ENCODE measurements at regions not wholly inside any gene's neighbourhood (a gene's known extent, or its start where the extent isn't known, plus 50 kb on each side); places are given as distances from the start of the nearest gene placed in this dataset.
"Not testable (repeated sequence)": the region's sequence is repeated elsewhere in the genome, so short reads cannot be mapped to it uniquely, and the experiment has no call there.

GRCh38 chr4:149202117-149202516 is 613.5 kb downstream of the IQCM start:
- no peak for FAIRE-seq

DNA sequence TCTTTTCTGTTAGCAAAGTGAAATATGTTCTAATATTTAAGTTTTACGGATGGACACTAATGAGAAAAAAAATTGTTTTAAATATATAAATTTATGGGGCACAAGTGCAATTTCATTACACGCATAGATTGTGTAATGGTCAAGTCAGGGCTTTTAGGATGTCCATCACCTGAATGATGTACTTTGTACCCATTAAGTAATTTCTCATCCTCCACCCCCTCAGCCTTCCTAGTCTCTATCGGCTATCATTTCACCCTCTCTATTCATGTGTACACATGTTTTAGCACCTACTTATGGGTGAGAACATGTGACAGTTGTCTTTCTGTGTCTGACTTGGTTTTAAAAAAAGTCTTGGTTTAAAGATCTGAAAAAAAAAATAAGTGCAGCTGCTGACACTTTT is 616.0 kb downstream of the IQCM start:
- FAIRE-seq = no peak

DNA sequence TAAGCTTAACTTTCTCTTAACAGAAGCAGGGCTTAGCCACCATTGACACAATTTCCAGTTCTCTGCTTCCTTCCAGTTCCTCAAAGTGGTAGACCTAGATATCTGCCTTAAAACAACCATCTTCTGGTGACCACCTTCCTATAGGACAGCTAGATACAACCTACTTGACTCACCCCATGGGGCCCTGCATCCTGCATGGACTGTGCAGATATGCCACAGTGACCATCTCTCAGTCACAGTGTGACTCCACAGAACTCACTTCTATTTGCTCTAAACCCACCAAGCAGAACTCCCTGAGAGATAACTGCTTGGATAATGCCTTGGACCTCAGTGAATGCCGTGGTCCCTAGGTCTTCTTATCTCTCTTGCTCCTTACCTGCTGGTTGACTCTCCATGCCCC is 621.6 kb downstream of the IQCM start:
- no peak for FAIRE-seq

DNA sequence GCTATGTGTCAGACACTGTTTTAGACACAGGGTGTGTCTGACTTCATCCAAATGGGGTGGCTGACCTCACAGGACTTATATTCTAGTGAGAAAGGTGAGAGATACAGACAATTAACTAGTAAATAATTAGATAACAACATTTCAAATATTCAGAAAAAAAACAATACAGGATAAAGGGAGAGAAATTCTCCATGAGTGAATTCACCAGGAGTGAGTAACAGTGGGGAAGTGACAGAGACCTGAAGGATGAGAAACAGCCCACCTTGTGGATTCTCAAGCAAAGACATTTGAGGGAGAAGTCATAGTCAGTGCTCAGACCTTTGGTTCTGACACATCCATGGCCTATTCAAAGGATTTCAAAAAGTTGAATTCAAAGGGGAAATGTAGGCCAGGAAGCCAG is 627.9 kb downstream of the IQCM start:
- no peak for FAIRE-seq

GRCh38 chr4:149183638-149184037 is 632.0 kb downstream of the IQCM start:
- no peak for FAIRE-seq

DNA sequence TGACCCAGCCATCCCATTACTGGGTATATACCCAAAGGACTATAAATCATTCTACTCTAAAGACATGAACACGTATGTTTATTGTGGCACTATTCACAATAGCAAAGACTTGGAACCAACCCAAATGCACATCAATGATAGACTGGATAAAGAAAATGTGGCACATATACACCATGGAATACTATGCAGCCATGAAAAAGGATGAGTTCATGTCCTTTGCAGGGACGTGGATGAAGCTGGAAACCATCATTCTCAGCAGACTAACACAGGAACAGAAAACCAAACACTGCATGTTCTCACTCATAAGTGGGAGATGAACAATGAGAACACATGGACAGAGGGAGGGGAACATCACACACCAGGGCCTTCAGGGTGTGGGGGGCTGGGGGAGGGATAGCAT is 634.2 kb downstream of the IQCM start:
- FAIRE-seq = not testable (repeated sequence)

DNA sequence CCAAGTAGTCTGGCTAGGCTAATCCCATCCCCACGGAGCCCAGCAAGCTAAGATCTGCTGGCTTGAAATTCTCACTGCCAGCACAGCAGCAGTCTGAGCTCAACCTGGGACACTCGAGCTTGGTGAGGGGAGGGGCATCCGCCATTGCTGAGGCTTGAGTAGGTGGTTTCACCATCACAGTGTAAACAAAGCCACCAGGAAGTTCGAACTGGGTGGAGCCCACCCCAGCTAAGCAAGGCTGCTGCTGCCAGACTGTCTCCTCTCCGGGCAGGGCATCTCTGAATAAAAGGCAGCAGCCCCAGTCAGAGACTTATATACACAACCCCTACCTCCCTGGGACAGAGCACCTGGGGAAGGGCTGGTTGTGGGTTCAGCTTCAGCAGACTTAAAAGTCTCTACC is 639.6 kb downstream of the IQCM start:
- FAIRE-seq = no peak

DNA sequence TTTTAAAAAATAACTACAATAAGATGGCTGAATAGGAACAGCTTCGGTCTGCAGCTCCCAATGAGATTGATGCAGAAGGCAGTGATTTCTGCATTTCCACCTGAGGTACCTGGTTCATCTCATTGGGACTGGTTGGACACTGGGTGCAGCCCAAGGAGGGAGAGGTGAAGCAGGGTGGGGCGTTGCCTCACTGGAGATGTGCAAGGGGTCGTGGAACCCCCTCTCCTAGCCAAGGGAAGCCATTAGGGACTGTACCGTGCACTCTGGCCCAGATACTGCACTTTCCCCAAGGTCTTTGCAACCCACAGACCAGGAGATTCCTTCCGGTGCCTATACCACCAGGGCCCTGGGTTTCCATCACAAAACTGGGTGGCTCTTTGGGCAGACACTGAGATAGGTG is 640.1 kb downstream of the IQCM start:
- FAIRE-seq = no peak

GRCh38 chr4:149173241-149174013 is 642.2 kb downstream of the IQCM start:
- FAIRE-seq = no peak

DNA sequence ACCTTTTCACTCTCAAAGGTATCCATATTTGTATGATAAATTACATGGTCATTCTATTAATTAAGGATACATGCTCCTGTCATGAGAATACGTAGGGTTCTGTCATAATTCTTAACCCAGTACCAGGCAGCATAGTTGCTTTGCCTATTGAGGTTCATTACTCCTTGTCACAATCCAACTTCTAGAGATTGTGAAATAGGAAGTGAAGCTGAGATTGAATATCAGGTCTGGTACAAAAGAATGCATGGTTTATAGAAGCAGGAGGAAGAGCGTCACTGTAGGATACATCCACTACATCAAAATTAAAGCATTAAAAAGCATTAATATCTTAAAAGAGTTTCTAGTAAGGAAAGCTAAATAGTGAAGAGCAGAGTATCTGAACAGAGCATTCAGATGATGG is 647.0 kb downstream of the IQCM start:
- no peak for FAIRE-seq

DNA sequence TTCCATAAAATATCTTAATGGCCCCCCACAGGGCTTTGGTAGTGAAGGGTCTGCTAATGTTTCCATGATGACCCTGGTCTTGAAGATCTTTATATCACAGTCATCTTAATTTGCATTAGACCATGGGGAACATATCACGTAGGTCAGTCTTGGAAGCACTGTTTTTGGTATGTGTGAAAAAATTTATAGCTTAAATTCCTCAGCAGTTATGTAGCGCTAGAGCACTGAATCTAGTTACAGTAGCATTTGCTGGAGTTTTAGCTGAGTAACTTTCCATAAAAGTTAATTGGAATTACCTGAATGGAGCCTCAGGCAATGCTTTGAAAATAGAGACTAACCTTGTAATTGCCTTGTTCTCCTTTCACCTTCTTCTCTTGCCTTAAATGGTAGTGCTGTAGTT is 648.8 kb downstream of the IQCM start:
- FAIRE-seq = no peak

DNA sequence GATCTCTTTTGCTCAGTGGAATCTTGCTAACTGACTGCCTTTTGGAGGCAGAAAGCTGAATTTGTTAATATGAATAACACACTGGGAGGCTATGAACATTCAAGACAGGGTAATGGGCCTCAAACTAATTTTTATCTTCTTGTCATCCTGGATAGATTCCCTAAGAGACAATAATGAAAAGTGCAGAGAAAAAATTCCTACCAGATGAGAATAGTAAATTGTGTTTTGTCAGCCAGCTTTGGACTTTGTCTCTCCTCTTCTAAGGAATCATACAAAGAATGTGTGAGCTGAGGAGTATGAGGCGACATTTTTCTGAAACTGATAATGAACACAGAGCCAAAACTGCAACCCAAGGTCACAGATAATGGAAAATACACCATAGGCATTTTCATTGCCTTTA is 649.3 kb downstream of the IQCM start:
- FAIRE-seq = no peak

DNA sequence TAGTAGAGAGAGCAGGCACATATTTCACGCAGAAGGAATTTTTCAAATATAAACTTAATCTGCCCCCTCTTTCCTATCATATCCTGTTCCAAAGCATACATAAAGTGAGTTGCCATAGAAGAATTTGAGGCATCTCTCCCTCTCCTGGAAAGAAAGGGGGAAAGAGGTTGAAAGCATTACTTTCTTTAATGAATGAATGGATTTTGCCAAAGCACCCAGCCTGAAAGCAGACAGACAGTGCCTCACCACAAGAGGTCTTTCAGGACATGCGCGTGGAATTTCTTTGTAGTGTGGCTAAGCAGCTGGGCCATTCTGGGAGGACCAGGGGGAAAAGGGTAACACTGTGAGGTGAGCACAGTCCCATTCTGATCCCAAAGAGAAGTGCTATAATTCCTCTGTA is 651.4 kb downstream of the IQCM start:
- no peak for FAIRE-seq

DNA sequence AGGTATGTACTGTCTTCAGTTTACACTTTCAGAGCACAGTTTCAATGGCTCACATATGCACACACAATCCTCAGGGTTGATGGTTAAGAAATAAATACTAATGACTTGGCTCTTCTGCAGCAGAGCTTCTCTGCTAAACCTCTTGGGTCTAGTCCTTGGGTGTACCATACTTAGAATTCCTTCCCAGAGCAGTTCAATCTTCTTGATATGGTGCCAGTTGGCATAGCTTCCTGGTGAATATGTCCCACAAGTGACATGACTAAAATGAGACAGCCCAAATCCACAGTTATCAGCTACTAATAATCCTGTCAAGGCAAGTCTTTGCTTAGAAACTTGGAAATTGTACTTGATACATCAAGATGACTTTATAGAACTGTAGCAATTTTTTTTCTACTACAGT is 654.4 kb downstream of the IQCM start:
- no peak for FAIRE-seq

DNA sequence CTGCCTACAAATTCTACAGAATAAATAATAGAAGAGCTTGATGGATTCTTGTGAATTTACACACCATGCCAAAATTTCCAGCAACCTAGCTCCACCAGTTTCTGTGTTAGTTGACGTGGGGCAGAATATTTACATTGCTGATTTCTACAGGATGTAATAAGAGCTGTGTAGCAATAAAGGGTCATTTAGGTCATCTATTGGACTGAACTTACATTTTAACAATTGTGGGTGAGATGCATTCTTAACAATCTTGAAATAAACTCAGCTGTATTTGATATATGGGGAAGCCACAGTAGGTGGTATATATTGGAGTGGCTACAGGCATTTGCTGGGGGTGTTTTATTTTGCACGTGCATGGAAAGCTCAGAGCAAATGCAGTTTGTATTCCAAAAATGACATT is 655.3 kb downstream of the IQCM start:
- FAIRE-seq = no peak

DNA sequence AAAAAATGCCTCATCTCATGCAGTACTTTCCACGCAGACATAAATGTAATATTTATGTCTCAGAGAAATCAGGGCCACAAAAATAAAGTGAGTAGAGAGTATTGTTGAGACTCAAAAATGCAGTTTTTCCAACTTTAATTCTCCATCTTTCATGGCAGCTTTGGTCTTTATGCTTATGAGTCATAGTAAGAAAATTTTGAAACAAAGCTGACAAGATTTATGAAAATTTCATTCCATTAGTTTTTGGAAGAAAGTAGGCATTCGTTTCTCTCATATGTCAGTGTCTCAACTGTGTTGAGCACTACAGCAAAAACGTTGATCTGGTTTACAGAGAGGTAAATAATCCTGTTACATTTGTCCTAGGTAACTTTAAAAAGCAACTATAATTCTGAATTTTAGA is 656.8 kb downstream of the IQCM start:
- no peak for FAIRE-seq

- no peak for FAIRE-seq
Observed at GRCh38 chr4:149145803-149146202, 669.8 kb downstream of the IQCM start.

DNA sequence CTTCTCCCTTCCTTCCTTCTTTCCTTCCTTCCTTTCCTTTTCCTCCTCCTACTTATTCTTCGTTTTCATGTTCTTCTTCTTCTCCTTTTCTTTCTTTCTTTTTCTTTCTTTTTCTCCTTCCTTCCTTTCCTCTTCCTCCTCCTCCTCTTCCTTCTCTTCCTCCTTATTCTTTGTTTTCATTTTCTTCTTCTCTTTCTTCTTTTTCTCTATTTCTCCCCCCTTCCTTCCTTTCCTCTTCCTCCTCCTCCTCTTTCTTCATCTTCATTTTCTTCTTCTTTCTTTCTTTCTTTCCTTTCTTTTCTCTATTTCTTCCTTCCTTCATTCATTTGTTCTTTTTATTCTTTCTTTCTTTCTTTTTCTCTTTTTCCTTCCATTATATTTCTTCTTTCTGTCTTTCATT is 671.6 kb downstream of the IQCM start:
- no peak for FAIRE-seq

- no peak for FAIRE-seq
Observed at GRCh38 chr4:149141391-149141790, 674.3 kb downstream of the IQCM start.

DNA sequence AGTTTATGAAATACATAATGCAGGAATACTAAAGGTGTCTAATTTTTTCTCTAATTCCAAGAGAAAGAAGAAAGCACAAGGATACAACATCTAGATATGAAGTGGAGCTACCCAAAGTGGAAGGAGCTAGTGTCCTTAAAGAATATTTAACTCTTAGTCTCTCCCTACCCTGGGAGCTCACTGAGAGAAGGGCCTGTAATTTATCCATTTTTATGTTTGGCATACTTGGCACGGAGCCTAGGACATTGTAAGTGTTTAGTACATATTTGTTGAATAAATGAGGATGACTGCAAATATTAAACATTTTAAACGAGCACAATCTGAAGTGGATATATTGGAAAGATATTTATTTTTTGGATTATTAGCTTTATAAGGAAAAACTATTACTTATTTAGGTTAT is 674.8 kb downstream of the IQCM start:
- no peak for FAIRE-seq

GRCh38 chr4:149136951-149137620 is 678.6 kb downstream of the IQCM start:
- FAIRE-seq = no peak

DNA sequence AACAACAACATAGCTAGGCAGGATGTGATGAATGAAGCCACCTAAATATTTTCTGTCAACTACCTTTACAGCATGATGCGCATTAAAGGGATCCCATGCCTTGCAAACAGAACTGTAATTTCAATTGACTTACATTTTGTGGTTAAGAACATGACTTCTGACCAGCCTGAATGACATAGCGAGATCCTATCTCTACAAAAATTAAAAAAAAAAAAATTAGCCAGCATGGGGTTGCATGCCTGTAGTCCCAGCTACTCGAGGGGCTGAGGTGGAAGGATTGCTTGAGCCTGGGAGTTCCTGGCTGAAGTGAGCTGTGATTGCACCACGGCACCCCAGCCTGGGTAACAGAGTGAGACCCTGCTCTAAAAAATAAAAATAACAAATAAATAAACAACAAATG is 680.6 kb downstream of the IQCM start:
- FAIRE-seq = no peak

DNA sequence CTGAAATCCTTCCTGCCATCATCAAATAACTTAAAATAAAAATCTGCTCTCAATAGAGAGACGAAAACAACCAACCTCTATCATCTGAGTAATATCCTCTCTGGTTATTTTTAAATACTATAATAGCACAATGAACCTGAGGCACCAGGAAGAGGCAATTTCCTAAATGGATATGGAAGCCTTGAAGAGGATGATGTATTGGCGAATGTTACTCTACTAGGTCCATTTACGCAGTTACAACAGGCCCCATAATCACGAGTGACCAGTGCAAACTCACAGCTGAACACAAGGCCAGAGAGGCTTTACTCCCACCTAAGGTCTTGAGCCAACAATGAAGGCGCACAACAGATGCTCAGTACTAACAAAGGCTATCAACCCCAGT is 678.8 kb upstream of the NR3C2 start:
- FAIRE-seq = no peak

DNA sequence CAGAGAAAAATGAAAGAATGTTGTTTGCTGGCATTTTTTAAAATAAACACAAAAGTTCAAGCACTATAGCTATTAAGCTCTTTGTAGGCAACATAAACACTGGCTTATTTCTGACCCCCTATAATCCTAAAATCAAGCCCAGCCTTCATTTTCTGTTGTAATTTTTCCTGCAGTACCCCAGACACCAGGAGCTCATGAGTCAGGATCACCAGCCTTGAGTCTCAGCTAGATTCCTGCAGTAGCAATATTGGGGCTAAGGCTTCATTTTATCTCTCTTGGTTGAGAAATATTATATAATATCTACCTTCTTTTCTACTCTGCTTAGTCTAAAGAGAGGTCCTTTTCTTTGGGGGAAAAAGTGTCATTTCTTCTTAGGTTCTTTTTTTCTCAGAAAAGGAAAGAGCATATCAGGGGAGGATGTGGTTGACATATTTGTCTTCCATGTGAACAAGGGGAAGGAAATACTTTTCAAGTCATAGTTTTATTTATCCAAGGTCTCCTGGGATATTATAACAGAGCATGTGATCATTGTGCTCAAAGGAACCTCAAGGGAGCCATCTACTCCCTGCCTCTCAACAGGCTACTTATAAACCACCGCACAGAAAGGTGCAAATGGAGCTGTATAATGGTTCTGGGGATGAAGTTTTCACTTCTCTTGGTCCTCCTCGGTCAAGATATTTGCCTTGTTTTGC is 678.3 kb upstream of the NR3C2 start:
- no peak for FAIRE-seq
